OCI-LY3 (cell line): ENCODE measurements at regions not wholly inside any gene's neighbourhood (a gene's known extent, or its start where the extent isn't known, plus 50 kb on each side); places are given as distances from the start of the nearest gene placed in this dataset.

Source experiments
- CTCF ChIP-seq: fragments of 200-600, 300-600 bp; sonication (generic); IDR thresholded peaks from 2 replicates; pipeline ENCODE4 v1.5.1; 2014; ENCODE audit warnings: antibody characterized with exemption, low read length, low read depth
- EZH2phosphoT487 ChIP-seq: fragments of 200-600 bp; shearing (Covaris generic); IDR thresholded peaks from 2 replicates; pipeline ENCODE4 v1.6.1; 2018; ENCODE audit warnings: antibody characterized with exemption, mixed run types, low read depth

- no peak for TF ChIP-seq CTCF
- no peak for TF ChIP-seq EZH2phosphoT487
Observed at GRCh38 chr5:109953761-109954160, 264.0 kb downstream of the MAN2A1 start.
